GM21528 (cell line): ENCODE measurements at regions not wholly inside any gene's neighbourhood (a gene's known extent, or its start where the extent isn't known, plus 50 kb on each side); places are given as distances from the start of the nearest gene placed in this dataset.
A peak's percentile ranks its signal among the peaks of the same experiment; 100 is the strongest.
"Not testable (repeated sequence)": the region's sequence is repeated elsewhere in the genome, so short reads cannot be mapped to it uniquely, and the experiment has no call there.

Experiments used
- ATAC-seq: cut with Tn5 transposase; IDR thresholded peaks from one replicate; pipeline ENCODE4 v1.9.1; 2021; ENCODE audit warnings: mild to moderate bottlenecking, moderate library complexity; ENCODE audit not compliant: unreplicated experiment, low FRiP score

DNA sequence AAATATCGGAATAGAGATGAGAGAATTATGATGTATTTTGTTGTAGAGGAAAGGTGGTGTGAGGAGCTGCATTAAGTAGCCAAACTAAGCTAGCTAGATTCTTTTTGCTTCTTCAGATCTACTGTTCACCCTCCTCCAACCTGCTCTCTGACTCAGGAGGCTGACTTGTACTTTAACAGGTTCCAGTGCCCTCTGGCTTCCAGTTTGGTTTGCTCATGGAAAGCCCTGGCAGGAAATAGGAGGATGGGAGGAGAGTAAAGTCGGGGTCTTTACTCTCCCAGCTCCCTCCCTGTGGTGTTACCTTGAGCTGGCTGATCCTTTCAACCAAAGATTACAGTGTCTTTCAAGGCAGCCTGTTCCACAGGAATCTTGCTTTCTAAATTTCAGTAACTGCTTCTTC is 277.0 kb upstream of the EDA2R start:
- ATAC-seq: no peak

DNA sequence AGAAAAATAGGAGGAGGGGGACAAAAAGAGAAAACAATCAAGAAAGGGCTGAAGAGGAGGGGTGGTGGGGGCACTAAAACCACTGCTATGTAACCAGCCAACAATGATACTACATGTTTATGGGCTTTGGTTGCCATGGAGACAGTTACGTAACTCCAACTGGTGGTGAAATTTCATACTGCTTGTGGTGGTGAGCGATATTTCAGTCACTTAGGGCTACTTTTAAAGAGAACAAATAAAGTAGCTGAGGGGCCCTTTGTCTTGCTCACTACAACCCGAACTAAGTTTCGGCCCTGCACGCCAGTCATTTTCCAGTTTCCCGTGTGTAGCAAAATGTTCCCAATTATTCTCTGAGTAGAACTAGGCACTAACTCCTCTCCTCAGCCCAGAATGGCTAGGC is 275.2 kb upstream of the EDA2R start:
- no peak for ATAC-seq

DNA sequence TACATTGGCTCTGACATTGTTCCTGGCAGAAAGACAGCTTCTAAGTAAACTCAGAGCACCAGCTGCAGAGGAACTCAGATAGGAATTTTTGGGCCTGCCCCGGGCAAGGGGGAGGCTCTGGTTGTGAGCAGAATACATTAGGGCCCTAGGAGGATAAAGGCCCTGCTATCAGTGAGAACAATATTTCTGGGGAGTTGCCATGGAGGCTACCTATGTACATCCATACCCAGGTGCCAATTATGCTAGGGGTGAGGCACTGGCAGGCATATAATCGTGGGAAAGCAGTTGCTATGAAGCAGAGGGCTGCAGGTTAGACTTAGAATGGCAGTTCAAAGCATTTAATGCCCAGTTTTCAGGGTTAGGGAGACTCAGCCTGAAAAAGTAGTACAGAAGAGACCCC is 273.5 kb upstream of the EDA2R start:
- no peak for ATAC-seq

DNA sequence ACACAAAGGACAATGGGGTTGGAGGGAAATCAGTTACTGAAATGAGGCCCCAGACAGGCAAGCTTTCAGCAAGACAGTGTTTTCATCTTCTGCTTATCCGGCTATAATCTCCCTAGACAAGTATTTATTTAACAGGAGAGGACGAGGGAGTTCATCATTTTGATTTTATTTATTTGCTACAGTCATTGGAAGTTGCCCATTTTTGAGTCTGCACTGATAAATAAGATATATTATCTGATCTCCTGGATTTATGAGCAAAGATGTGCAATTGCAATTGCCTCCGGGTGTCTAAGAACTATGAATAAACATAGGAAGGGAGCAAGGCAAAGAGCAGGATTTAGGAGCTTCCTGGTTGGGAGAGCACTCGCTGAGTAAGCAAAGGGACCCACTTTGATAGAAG is 263.2 kb upstream of the EDA2R start:
- ATAC-seq: no peak

DNA sequence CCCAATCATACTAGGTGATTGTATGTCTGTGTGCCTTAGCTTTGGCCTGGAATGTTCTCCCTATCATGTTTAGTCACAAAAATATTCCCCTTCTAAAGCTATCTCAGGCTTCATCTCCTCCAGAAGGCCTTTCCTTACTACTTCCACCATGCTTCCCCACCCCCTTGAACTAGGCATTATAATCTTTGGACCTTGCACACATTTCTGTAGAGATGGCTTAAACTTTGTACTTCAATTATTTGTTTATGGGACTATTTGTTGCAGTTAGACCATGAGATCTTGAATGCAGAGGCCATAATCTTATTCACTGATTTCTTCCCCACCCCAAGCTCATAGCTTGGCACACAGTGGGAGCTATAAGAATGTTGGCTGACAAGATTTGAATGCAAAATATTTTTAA is 262.0 kb upstream of the EDA2R start:
- no peak for ATAC-seq

DNA sequence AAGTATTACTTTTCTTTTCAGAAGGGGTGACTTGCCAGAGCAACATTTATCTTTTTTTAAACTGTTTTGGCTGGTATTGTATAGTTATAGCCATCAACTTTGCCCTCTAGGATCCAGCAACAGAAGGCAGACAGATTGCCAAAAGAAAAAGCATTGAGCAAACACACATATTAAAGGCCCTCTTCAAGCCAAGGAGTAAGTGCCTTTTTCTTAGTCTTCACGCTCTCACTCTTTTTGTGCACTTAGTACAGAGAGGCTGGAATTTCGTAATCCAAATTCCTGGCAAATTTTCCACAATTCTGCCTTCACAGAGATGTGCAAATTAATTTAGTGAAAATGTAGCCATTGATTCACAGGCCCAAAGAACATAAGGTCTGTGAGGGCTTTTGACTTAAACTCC is 253.1 kb upstream of the EDA2R start:
- ATAC-seq: no peak

DNA sequence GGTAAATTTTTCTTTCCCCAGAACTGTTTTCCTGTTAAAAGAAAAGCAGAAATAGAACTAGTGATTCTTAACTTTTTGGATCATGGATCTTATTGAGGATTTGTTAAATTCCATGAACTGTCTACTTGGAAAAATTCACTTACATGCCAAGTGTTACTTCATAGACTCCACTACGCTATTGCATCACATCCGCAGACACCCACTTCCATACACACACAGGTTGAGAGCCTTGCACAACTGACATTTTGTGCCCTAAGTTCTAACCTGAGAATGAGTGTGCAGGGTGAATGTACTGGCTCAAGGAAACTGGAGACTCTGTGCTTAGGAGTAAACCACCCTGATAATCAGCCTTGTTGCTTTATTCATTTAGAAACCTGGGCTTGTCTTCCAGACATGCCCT is 250.5 kb upstream of the EDA2R start:
- no peak for ATAC-seq

DNA sequence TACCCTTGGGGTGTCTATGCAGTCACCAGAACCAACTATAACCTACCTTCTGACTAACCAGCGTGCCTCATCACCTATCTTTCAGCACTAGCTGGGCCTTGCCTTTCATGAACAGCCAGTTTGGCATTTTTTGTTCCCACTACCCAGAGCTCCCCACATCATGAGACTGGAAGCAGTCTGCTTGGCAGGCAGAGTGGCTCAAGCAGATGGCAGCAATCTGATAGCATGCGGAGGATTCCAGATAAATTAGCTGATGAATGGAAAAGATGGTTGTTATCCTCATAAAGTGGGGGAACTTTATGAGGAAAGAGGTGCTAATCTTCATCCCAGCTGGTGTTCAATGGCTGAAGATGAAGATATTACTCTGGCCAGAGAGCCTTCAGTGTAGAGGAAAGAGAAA is 243.2 kb upstream of the EDA2R start:
- ATAC-seq: no peak

DNA sequence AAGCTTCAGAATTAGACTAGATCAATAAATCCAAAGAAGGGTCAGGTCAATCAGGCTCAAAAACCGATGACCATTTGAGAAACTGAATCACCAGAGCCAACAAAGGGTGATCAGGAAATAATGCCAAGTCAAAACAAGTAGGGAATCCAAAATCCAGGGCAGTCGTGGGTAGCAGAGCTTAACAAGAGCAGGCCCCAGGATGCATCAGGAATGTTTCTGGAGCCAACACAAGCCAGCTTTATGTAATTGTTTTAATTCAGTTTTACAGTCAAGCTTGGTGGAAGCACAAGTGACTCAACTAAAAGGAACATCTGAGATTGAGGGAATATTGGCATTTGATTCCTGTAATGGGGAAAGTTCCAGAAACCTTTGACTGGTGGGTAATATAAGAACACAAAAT is 237.9 kb upstream of the EDA2R start:
- no peak for ATAC-seq

DNA sequence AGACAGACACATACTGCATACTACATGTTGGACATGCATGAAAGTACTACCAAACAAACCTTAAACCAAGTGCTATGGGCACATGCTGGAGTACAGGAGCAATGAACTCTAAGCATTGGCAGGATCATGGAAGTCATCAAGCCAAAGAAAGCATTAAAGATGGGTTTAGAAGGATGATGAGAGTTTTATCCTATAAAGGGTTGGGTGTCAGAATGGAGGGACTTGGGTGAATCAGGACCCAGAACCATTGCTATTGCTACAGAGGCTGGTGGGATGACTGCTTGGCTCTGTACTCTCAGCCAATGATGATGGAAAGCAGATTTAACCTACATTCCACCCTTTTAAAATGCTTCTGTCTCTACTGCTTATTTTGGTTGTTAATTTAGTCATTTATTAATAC is 233.9 kb upstream of the EDA2R start:
- ATAC-seq: no peak

DNA sequence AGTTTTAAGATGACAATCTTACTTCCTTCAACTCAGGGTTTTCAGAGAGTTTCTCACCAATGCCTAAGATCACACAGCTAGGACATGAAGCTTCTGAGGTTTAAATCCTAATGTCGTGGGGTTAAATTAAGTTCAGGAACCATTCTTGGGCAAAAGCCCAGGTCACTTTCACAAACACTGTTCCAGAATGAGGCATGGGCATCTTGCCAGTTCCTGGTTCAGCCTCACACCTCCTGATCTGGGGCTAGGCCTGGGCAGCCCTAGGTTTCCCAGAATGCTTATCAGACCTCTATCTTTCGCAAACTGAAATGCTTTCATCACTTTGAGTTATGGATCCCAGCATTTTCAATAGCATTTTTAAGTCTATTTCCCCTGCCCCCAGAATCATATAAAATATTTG is 224.8 kb upstream of the EDA2R start:
- ATAC-seq: no peak

DNA sequence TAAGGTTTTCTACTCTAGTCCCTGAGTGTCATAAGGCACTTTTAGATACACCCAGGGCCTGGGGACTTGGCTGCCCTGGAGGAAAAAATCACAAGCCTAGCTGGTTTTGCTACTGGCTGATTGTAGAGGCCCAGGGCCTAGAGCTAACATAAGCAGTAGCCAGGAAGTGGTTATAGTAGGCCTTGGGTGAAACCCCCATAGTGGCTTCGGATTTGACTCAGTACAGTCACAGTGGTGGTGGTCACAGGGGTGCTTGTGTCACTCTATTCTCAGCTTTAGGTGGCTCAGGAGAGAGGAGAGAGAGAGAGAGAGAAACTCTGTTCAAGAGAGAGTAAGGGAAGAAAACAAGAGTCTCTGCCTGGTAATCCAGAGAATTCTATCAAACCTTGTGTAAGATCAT is 194.5 kb upstream of the EDA2R start:
- ATAC-seq: peak; percentile 99

DNA sequence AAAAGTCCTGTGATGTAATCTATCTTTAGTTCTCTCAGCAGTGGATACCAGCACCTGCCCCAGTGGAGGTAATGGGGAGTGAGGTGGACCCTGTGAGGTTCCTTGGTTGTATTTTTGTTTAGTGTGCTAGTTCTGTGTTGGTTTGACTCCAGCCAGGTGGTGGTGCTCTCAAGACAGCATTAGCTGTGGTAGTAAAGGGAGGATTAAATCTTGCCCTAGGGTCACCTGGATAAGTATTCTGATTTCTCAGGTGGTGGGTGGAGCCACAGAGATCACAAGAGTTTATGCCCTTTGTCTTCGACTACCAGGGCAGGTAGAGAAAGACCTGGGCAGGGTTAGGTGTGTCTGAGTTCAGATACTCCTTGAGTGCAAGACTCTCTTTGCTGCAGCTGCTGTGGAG is 176.3 kb upstream of the EDA2R start:
- ATAC-seq: no peak

DNA sequence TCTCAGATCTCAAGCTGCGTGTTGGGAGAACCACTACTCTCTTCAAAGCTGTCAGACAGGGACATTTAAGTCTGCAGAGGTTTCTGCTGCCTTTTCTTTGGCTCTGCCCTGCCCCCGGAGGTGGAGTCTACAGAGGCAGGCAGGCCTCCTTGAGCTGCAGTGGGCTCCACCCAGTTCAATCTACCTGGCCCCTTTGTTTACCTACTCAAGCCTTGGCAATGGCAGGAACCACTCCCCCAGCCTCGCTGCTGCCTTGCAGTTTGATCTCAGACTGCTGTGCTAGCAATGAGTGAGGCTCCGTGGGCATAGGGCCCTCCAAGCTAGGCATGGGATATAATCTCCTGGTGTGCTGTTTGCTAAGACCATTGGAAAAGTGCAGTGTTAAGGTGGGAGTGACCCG is 155.6 kb upstream of the EDA2R start:
- ATAC-seq: not testable (repeated sequence)

DNA sequence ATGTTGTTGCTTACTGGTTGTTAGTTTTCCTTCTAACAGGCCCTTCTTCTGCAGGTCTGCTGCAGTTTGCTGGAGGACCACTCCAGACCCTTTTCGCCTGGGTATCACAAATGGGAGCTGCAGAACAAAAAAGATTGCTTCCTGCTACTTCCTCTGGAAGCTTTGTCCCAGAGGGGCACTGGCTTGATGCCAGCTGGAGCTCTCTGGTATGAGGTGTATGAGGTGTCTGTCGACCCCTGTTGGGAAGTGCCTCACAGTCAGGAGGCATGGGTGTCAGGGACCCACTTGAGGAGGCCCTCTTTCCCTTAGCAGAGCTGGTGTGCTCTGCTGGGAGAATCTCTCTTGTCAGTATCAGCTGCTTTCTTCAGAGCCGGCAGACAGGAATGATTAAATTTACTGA is 127.4 kb upstream of the EDA2R start:
- ATAC-seq: no peak

DNA sequence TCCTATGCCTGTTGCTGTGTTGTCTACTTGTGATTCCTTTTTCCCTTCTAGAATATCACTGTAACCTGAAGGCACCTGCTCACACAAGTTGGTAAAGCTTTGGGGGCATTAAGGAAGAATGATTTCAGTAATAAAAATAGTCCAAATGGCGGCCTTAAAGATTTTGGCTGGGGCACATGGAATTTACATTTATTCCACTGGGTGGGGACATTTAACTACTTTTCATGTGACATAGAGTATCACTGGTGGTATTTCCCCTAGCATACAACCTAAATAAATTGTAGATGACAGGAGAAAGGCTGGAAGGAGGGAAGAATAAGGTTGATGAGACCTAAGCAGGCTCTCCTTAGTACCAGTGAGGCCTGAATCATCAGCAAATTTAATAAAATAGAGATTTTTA is 121.8 kb upstream of the EDA2R start:
- no peak for ATAC-seq

DNA sequence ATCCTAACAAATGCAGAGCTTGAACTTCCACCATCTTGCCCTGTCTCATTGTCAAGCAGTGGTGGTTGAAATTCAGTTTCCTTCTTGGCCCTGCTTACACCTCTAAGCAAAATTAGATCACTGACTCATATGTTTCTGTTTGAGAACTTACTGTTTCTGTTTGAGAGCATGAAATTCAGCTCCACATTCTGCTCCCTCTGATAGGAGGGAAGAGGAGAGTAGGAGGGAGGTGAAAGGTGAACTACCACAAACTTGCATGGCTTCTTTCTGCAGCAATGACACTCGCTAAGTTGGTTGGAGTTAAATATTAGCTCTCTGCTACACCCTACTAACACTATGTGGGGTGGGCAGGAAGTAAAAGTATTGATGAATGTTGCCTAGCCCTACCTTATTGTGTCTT is 117.8 kb upstream of the EDA2R start:
- no peak for ATAC-seq

DNA sequence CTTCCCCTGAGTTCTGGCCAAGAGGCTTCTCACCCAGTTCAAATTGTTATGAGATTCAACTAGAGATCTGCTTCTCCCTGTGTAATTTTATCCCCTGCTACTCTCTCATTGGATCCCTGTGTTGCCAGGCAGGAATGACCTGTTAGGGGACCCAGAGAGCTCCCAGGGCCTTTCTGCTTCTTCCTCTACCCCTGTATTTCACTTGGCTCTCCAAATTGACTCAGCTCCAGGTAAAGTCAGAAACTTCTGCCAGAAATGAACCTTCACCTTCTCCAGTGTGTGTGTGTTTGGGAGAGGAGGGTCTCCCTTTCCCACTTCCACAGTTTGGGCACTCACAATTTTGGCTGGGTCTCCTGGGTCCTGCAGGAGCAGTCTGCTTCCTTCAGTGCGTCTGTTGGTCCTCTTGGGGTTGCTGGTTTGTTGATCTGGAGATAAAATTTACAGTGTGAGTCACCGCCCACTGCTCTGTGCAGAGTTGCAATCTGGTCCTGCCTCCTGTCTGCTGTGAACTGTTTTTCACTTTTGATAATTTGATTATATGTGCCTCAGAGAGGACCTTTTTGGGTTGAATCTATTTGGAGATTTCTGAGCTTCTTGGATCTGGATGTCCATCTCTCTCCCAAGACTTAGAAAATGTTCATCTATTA is 112.4 kb upstream of the EDA2R start:
- no peak for ATAC-seq

DNA sequence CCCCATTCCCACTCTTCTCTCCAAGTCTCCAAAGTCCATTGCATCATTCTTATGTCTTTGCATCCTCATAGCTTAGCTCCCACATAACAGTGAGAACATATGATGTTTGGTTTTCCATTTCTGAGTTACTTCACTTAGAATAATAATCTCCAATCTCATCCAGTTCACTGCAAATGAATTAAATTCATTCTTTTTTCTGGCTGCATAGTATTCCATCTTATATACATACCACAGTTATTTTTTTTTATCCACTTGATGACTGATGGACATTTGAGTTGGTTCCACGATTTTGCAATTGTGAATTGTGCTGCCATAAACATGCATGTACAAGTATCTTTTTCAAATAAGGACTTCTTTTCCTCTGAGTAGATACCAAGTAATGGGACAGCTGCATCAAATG is 105.6 kb upstream of the EDA2R start:
- not testable (repeated sequence) for ATAC-seq

DNA sequence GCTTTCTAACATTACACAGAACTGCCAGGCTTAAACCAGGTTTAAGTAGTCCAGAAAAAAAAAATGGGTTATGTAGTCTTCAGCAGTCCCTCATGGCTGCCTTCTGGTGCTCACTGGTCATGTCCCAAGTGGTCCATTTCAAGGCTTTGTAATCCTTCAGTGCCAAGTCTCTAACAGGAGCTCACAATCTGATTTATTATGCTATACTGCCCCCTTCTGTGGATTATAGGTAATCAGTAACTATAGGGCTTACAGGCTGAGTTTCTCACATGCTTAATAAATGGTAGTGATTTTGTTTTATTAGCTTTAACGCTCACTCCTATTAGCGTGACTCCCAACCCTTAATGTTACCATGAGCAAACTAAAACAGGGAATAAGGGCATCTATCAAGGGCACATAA is 92.5 kb upstream of the EDA2R start:
- ATAC-seq: no peak

DNA sequence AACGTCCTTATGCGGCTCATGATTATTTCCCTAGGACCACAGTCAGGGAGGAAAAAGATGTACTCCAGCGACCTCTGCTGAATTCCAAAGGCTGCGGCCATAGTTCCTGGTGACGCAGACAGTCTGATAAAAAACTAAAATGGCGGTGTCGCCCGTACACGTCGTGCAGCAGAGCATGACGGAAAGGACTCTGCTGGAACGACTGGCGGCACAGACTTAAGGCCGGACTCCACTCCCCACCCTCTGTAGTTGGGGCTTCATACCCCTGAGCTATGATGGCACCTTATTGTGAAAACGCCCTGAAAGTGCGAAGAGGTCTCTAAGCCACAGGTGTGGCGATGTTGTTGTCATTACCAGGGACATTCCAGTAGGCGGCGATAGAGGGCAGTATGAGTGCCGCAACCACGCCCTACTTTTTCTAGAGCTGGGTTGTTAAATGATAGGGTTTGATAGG is 90.0 kb upstream of the EDA2R start:
- ATAC-seq: no peak

DNA sequence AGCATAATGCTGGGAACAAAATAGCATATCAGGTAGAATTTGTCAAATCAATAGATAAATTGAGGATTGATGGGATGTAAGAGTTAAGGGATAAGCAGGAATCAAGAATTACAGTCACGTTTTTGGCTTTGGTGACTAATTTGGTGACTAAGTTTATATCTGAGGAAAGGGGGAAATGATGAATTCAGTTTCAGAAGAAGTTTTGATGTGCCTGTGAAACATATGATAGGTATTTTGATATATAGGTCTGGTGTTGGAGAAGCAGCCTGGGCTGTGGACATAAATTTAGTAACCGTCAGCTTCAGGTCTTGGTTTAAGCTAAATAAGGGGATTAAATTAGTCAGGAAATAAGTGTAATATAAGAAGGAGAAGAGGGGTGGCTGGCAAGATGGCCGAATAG is 79.0 kb upstream of the EDA2R start:
- ATAC-seq: no peak
